ENCODE measurements at regions not wholly inside any gene's neighbourhood (a gene's known extent, or its start where the extent isn't known, plus 50 kb on each side); places are given as distances from the start of the nearest gene placed in this dataset.

DNA sequence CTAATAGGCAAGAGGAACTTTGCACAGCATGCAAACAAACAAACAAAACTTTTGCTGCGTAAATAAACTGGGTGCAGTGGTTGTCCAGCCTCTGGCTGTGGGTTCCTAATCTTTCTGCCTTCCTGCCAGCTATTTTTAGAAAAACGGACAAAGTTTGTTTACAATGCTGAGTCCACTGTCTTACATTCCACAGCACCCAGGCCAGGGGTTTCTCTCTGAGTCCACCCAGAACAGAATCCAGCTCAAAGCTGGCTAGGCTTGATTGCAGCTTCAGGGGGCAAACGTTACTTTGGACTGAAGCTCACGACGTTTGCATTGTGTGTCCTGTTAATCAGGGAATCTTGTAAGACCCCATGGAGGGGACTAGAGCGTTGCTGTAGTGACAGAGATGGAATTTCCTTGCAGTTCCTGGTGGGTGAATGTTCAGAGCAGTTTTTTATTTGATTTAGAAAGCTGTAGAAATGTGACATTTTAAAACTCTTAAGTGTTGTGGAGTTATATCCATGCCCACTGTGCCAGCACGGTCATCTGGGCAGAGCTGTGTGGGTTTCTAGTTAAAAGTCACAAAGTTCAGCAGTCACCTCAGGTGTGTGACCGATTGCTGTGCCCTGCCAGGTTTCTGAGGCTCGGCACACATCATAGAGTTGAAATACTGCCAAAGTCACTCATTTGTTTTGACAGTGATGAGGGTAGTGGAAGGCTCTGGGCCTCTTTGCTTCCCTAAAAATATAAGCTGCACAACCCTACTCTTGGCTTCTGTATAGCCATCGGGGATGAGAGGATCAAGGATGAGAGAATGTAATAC lies 247.0 kb downstream of the STK31 start:
- H4K20me1 ChIP-seq (ENCODE audit: insufficient read depth), result no peaks in the 10 kb centered on the region
- H3K9ac ChIP-seq (ENCODE audit: low read length), result no peak overlapping the region
- H3K4me2 ChIP-seq (ENCODE audit: low read length), result no peak overlapping the region
- H2AFZ ChIP-seq (ENCODE audit: low read depth, low read length), result no peak overlapping the region
- no peak overlapping the region for H3K4me3 ChIP-seq (ENCODE audit: low read length)
- no peaks in the 10 kb centered on the region for H3K79me2 ChIP-seq (replicated peaks; ENCODE audit: insufficient read depth, low read length)
- H3K9me2 ChIP-seq (ENCODE audit: insufficient read depth, low read length), result no peaks in the 10 kb centered on the region
- H3K27me3 ChIP-seq (ENCODE audit: insufficient read depth, low read depth, low read length), result no peaks in the 10 kb centered on the region
- TF ChIP-seq, protein P1, sequence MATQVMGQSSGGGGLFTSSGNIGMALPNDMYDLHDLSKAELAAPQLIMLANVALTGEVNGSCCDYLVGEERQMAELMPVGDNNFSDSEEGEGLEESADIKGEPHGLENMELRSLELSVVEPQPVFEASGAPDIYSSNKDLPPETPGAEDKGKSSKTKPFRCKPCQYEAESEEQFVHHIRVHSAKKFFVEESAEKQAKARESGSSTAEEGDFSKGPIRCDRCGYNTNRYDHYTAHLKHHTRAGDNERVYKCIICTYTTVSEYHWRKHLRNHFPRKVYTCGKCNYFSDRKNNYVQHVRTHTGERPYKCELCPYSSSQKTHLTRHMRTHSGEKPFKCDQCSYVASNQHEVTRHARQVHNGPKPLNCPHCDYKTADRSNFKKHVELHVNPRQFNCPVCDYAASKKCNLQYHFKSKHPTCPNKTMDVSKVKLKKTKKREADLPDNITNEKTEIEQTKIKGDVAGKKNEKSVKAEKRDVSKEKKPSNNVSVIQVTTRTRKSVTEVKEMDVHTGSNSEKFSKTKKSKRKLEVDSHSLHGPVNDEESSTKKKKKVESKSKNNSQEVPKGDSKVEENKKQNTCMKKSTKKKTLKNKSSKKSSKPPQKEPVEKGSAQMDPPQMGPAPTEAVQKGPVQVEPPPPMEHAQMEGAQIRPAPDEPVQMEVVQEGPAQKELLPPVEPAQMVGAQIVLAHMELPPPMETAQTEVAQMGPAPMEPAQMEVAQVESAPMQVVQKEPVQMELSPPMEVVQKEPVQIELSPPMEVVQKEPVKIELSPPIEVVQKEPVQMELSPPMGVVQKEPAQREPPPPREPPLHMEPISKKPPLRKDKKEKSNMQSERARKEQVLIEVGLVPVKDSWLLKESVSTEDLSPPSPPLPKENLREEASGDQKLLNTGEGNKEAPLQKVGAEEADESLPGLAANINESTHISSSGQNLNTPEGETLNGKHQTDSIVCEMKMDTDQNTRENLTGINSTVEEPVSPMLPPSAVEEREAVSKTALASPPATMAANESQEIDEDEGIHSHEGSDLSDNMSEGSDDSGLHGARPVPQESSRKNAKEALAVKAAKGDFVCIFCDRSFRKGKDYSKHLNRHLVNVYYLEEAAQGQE (IDR thresholded peaks at IDR 0.05; ENCODE audit: borderline replicate concordance), result peak; percentile 26
- TF ChIP-seq, protein P2, sequence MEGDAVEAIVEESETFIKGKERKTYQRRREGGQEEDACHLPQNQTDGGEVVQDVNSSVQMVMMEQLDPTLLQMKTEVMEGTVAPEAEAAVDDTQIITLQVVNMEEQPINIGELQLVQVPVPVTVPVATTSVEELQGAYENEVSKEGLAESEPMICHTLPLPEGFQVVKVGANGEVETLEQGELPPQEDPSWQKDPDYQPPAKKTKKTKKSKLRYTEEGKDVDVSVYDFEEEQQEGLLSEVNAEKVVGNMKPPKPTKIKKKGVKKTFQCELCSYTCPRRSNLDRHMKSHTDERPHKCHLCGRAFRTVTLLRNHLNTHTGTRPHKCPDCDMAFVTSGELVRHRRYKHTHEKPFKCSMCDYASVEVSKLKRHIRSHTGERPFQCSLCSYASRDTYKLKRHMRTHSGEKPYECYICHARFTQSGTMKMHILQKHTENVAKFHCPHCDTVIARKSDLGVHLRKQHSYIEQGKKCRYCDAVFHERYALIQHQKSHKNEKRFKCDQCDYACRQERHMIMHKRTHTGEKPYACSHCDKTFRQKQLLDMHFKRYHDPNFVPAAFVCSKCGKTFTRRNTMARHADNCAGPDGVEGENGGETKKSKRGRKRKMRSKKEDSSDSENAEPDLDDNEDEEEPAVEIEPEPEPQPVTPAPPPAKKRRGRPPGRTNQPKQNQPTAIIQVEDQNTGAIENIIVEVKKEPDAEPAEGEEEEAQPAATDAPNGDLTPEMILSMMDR (IDR thresholded peaks at IDR 0.05; ENCODE audit: poor library complexity, severe bottlenecking), result no peak
- no peak for TF ChIP-seq MXI1 (conservative IDR thresholded peaks at IDR 0.05; ENCODE audit: poor library complexity, severe bottlenecking)
- H3F3A ChIP-seq (ENCODE audit: insufficient read depth, low read length, poor library complexity, severe bottlenecking), result no peaks in the 10 kb centered on the region
- no peaks in the 10 kb centered on the region for H3K36me3 ChIP-seq (ENCODE audit: insufficient read depth, low read length)
- no peaks in the 10 kb centered on the region for H3K9me3 ChIP-seq (ENCODE audit: low read length)
- H3K27ac ChIP-seq (ENCODE audit: low read length), result no peak overlapping the region

DNA sequence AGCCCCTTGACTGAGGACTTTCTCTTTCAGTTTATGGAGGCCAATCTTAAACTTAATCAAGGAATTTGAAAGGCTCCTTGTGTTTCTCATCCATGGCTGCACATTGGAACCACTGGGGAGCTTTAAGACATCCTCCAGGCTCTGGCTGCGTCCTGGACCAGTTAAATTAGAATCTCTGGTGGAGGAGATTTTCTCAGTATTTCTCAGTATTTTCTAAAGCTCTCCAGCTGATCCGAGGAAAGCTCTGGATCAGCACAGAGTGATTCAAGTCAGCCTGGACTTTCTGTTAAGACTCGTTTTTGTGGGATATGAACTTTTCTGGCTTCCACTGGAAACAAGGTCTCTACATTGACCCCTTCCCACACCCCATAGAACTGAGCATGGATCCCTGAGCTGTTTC lies 249.8 kb downstream of the STK31 start:
- Histone ChIP-seq H3K4me3 (ENCODE audit: low read length) (no peak overlapping the region), H3K4me2 (ENCODE audit: low read length) (no peak overlapping the region), H2AFZ (ENCODE audit: low read depth, low read length) (no peak overlapping the region), H3K9ac (ENCODE audit: low read length) (no peak overlapping the region), H3K27me3 (ENCODE audit: insufficient read depth, low read depth, low read length) (no peaks in the 10 kb centered on the region), H3K27ac (ENCODE audit: low read length) (no peak overlapping the region), H3F3A (ENCODE audit: insufficient read depth, low read length, poor library complexity, severe bottlenecking) (no peaks in the 10 kb centered on the region), H4K20me1 (ENCODE audit: insufficient read depth) (no peaks in the 10 kb centered on the region), H3K9me3 (ENCODE audit: low read length) (no peaks in the 10 kb centered on the region), H3K9me2 (ENCODE audit: insufficient read depth, low read length) (no peaks in the 10 kb centered on the region), H3K36me3 (ENCODE audit: insufficient read depth, low read length) (no peaks in the 10 kb centered on the region), H3K79me2 (replicated peaks; ENCODE audit: insufficient read depth, low read length) (no peaks in the 10 kb centered on the region)
- TF ChIP-seq EZH2 (IDR thresholded peaks at IDR 0.05; ENCODE audit: borderline replicate concordance, insufficient read depth, low read length, poor library complexity, severe bottlenecking), result no peak
- TF ChIP-seq, protein P2 (IDR thresholded peaks at IDR 0.05; ENCODE audit: poor library complexity, severe bottlenecking), result no peak
- no peak for TF ChIP-seq SMC3 (conservative IDR thresholded peaks at IDR 0.05; ENCODE audit: poor library complexity)
